Neuronal stem cell (in vitro differentiated cells): ENCODE measurements at regions not wholly inside any gene's neighbourhood (a gene's known extent, or its start where the extent isn't known, plus 50 kb on each side); places are given as distances from the start of the nearest gene placed in this dataset.
A peak's percentile ranks its signal among the peaks of the same experiment; 100 is the strongest.

ENCODE experiments used
- DNase-seq: peaks from one replicate; pipeline ENCODE4 v3.0.0-alpha.2; 2013; ENCODE audit warnings: low spot score
- H2AFZ ChIP-seq: one replicate; pipeline ENCODE4 v1.6.1; 2013; ENCODE audit warnings: mild to moderate bottlenecking, low read length, inconsistent platforms
- H2AK5ac ChIP-seq: 2 replicates; pipeline ENCODE4 v1.6.1; 2013; ENCODE audit warnings: low read depth, mild to moderate bottlenecking, inconsistent platforms, low read length, moderate library complexity, mixed read lengths
- H2BK120ac ChIP-seq: 2 replicates; pipeline ENCODE4 v1.6.1; 2013; ENCODE audit warnings: low read depth, mild to moderate bottlenecking, inconsistent platforms, low read length, moderate library complexity, mixed read lengths
- H2BK12ac ChIP-seq: one replicate; pipeline ENCODE4 v1.6.1; 2013; ENCODE audit warnings: low read length, inconsistent platforms
- H2BK15ac ChIP-seq: 2 replicates; pipeline ENCODE4 v1.6.1; 2013; ENCODE audit warnings: mild to moderate bottlenecking, low read length, inconsistent platforms, mixed read lengths
- H2BK5ac ChIP-seq: one replicate; pipeline ENCODE4 v1.6.1; 2013; ENCODE audit warnings: inconsistent platforms, mild to moderate bottlenecking, low read length, moderate library complexity
- H3K14ac ChIP-seq: one replicate; pipeline ENCODE4 v1.6.1; 2013; ENCODE audit warnings: low read length, inconsistent platforms
- H3K18ac ChIP-seq: 2 replicates; pipeline ENCODE4 v1.6.1; 2013; ENCODE audit warnings: low read length, inconsistent platforms
- H3K23ac ChIP-seq: 2 replicates; pipeline ENCODE4 v1.6.1; 2013; ENCODE audit warnings: low read depth, mild to moderate bottlenecking, mixed read lengths, low read length, inconsistent platforms; ENCODE audit not compliant: poor library complexity
- H3K27ac ChIP-seq: replicated peaks from 3 replicates; pipeline ENCODE4 v1.5.1; 2013; ENCODE audit warnings: low read length, inconsistent platforms
- H3K27me3 ChIP-seq, 3 experiments: 2 replicates each; pipeline ENCODE4 v1.6.1; 2013; ENCODE audit warnings: low read length in 3 of 3, mild to moderate bottlenecking in 2 of 3, inconsistent platforms in 1 of 3, low read depth in 1 of 3, mixed read lengths in 1 of 3, moderate library complexity in 1 of 3; ENCODE audit not compliant: control insufficient read depth in 3 of 3, insufficient read depth in 3 of 3
- H3K36me3 ChIP-seq, 2 donors: replicated peaks in 1 of 2; 2 replicates each; pipeline ENCODE4 v1.6.1; 2013; ENCODE audit warnings: low read length in 2 of 2; ENCODE audit not compliant: control insufficient read depth in 2 of 2, insufficient read depth in 2 of 2
- H3K4ac ChIP-seq: 2 replicates; pipeline ENCODE4 v1.6.1; 2013; ENCODE audit warnings: inconsistent platforms, mild to moderate bottlenecking, low read length, moderate library complexity
- H3K4me1 ChIP-seq, 2 donors: 1 replicate in 1 of 2; 2 replicates in 1 of 2; pipeline ENCODE4 v1.6.1; 2013; ENCODE audit warnings: low read length in 2 of 2, low read depth in 1 of 2; ENCODE audit not compliant: control insufficient read depth in 2 of 2, insufficient read depth in 1 of 2
- H3K4me2 ChIP-seq: one replicate; pipeline ENCODE4 v1.6.1; 2013; ENCODE audit warnings: mild to moderate bottlenecking, low read length, inconsistent platforms; ENCODE audit not compliant: insufficient read depth, poor library complexity, severe bottlenecking
- H3K4me3 ChIP-seq, 2 donors: 2 replicates each; pipeline ENCODE4 v1.5.1; 2013; ENCODE audit warnings: low read length in 2 of 2, mild to moderate bottlenecking in 2 of 2, inconsistent platforms in 1 of 2, moderate library complexity in 1 of 2
- H3K79me1 ChIP-seq: one replicate; pipeline ENCODE4 v1.6.1; 2013; ENCODE audit warnings: low read depth, mild to moderate bottlenecking, inconsistent platforms, low read length, moderate library complexity
- H3K9ac ChIP-seq: one replicate; pipeline ENCODE4 v1.6.1; 2013; ENCODE audit warnings: mild to moderate bottlenecking, low read depth, low read length, inconsistent platforms; ENCODE audit not compliant: poor library complexity
- H3K9me3 ChIP-seq, 2 donors: replicated peaks in 1 of 2; 2 replicates each; pipeline versions ENCODE3 to v1.6.1; 2013; ENCODE audit warnings: low read length in 2 of 2, mild to moderate bottlenecking in 2 of 2, inconsistent platforms in 1 of 2, low read depth in 1 of 2, mixed read lengths in 1 of 2, moderate library complexity in 1 of 2; ENCODE audit not compliant: control insufficient read depth in 2 of 2, insufficient read depth in 1 of 2
- H4K8ac ChIP-seq: one replicate; pipeline ENCODE4 v1.6.1; 2013; ENCODE audit warnings: low read depth, mild to moderate bottlenecking, inconsistent platforms, low read length, moderate library complexity
- H4K91ac ChIP-seq: one replicate; pipeline ENCODE4 v1.6.1; 2013; ENCODE audit warnings: low read length, low read depth, mild to moderate bottlenecking, inconsistent platforms; ENCODE audit not compliant: poor library complexity
- WGBS, 2 donors: extraction: QIAGEN DNeasy Blood & Tissue Kit; methylation state at CpG; one replicate each; pipeline ENCODE4 v1.1.7; 2013; ENCODE audit warnings: missing lambda C conversion rate in 2 of 2, mixed read lengths in 1 of 2; ENCODE audit not compliant: insufficient read length in 2 of 2, insufficient replicate concordance in 1 of 2; ENCODE audit errors: extremely low coverage in 2 of 2; 5-methylcytosine and 5-hydroxymethylcytosine counted together

DNA sequence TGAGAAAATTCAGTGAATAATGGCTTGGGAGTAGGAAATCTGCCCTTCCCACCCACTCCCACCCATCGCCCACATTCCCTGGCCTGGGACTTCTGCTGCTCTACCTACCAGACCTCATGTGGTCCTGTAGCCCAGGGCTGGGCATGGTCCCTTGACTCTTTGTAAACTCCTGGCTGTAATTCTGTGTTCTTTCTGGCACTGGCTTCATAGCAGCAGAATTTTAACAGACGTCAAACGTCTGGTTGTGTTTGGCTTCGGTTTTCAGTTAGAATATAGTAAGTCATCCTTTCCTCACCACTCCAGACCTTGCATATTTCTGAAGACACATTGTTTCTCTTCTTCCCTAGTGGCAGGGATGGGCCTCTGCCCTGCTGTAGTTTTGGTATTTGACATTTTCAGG is 210.6 kb downstream of the CSNK2A3 start:
- Histone ChIP-seq H3K4me3 (no peak overlapping the region), H3K14ac (no peak overlapping the region), H2AFZ (no peak overlapping the region), H3K4me1 (peaks cover 0 to 2% of the 10 kb centered on the region in 2 donors), H3K36me3 (no peaks in the 10 kb centered on the region), H2AK5ac (no peak overlapping the region), H3K23ac (no peak overlapping the region), H3K27ac (no peak overlapping the region), H3K9me3 (no peaks in the 10 kb centered on the region), H3K18ac (no peak overlapping the region), H3K27me3 (no peaks in the 10 kb centered on the region), H4K91ac (no peak overlapping the region), H4K8ac (no peak overlapping the region), H3K79me1 (no peaks in the 10 kb centered on the region), H2BK5ac (no peak overlapping the region), H3K4ac (no peak overlapping the region), H3K9ac (no peak overlapping the region), H2BK120ac (no peak overlapping the region), H2BK12ac (no peak overlapping the region), H2BK15ac (no peak overlapping the region), H3K4me2 (no peak overlapping the region)
- no peak for DNase-seq
- WGBS, 2 donors: no CpG with 5 or more reads among the region's 4 CpGs

DNA sequence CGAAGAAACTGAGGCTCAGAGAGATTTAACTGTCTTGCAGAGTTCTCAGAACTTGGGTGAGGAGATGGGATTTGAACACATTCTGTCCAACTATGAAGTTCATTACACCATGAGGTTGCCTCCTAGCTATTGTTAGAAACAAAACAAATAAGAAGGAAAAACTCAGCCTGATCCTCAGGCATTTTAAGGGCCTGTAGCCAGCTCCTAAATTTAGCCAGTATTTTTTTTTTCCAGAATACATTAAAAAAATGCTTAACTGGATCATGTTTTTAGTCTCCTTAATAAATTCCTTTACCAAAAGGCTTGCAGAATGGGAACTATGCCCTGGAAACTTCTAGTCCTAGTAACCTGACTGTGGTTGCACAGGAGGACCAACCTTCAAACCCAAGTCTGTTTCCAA is 212.0 kb downstream of the CSNK2A3 start:
- H2AFZ ChIP-seq: no peak overlapping the region
- no peak overlapping the region for H3K18ac ChIP-seq
- H2BK12ac ChIP-seq: no peak overlapping the region
- no peak overlapping the region for H3K14ac ChIP-seq
- H3K4me1 ChIP-seq: peaks cover 0 to 2% of the 10 kb centered on the region in 2 donors
- DNase-seq: no peak
- no peak overlapping the region for H3K4ac ChIP-seq
- no peak overlapping the region for H4K8ac ChIP-seq
- H3K27me3 ChIP-seq: no peaks in the 10 kb centered on the region
- no peak overlapping the region for H2BK15ac ChIP-seq
- H2AK5ac ChIP-seq: no peak overlapping the region
- H3K27ac ChIP-seq: peak overlapping the region; percentile 29
- no peak overlapping the region for H2BK120ac ChIP-seq
- no peaks in the 10 kb centered on the region for H3K9me3 ChIP-seq
- no peak overlapping the region for H3K4me3 ChIP-seq
- WGBS, 2 donors: no CpG with 5 or more reads among the region's 1 CpG
- no peak overlapping the region for H2BK5ac ChIP-seq
- no peak overlapping the region for H3K23ac ChIP-seq
- no peaks in the 10 kb centered on the region for H3K36me3 ChIP-seq
- no peak overlapping the region for H3K9ac ChIP-seq
- H4K91ac ChIP-seq: no peak overlapping the region
- H3K79me1 ChIP-seq: no peaks in the 10 kb centered on the region
- no peak overlapping the region for H3K4me2 ChIP-seq

DNA sequence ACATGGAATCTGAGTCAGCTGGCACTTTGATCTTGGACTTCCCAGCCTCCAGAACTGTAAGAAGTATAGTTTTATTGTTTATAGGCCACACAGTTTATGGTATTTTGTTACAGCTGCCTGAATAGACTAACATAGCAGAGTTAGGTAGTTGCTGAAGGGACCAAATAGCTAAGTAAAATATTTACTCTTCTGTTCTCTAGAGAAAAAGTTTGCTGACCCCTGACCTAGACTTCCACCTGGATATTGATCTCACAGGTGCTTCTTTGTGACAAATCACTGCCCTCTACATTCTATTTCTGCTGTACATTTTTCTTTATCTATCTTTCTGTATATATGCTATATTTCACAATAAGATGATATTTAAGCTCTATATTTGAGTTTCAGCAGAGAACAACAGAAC is 212.5 kb downstream of the CSNK2A3 start:
- Histone ChIP-seq H3K23ac (no peak overlapping the region), H3K79me1 (no peaks in the 10 kb centered on the region), H4K8ac (no peak overlapping the region), H3K4me3 (no peak overlapping the region), H2BK15ac (no peak overlapping the region), H2AFZ (no peak overlapping the region), H2BK12ac (no peak overlapping the region), H3K18ac (no peak overlapping the region), H3K4me2 (no peak overlapping the region), H3K27ac (no peak overlapping the region), H3K4me1 (peaks cover 0 to 2% of the 10 kb centered on the region in 2 donors), H3K27me3 (no peaks in the 10 kb centered on the region), H3K9me3 (no peaks in the 10 kb centered on the region), H2BK5ac (no peak overlapping the region), H3K14ac (no peak overlapping the region), H3K36me3 (no peaks in the 10 kb centered on the region), H3K9ac (no peak overlapping the region), H3K4ac (no peak overlapping the region), H2AK5ac (no peak overlapping the region), H2BK120ac (no peak overlapping the region), H4K91ac (no peak overlapping the region)
- DNase-seq: no peak

DNA sequence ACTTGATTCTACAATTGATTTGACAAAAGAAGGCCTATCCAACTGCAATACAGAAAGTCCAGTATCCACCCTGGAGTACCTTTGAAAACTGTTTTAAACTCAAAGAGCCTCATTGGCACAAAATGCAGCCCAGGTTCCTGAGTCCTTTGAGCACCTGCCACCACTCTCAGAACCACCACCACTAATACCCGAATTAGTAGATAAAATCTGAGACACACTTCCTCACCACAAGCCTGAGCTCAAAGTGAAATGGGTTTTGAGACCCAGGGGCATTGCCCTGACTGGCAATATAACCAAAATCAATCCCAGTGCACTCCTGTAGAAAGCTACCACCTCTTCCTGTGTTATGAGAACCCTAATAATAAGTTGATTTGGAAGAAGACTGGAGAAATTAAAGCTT is 215.7 kb downstream of the CSNK2A3 start:
- Histone ChIP-seq H4K8ac (no peak overlapping the region), H3K23ac (no peak overlapping the region)

More for the DNA sequence above, 215.7 kb downstream of the CSNK2A3 start:
- Histone ChIP-seq H4K91ac (no peak overlapping the region), H2BK12ac (no peak overlapping the region), H2AK5ac (no peak overlapping the region), H3K27ac (no peak overlapping the region), H2AFZ (no peak overlapping the region), H3K9ac (no peak overlapping the region), H2BK15ac (no peak overlapping the region), H2BK120ac (no peak overlapping the region), H3K14ac (no peak overlapping the region), H3K4ac (no peak overlapping the region), H2BK5ac (no peak overlapping the region), H3K4me3 (no peak overlapping the region), H3K4me2 (no peak overlapping the region), H3K4me1 (peaks cover 0 to 2% of the 10 kb centered on the region in 2 donors), H3K27me3 (no peaks in the 10 kb centered on the region), H3K36me3 (no peaks in the 10 kb centered on the region), H3K79me1 (no peaks in the 10 kb centered on the region), H3K9me3 (no peaks in the 10 kb centered on the region), H3K18ac (no peak overlapping the region)
- no CpG with 5 or more reads among the region's 1 CpG for WGBS, 2 donors
- DNase-seq: no peak
